ENCODE measurements at regions not wholly inside any gene's neighbourhood (a gene's known extent, or its start where the extent isn't known, plus 50 kb on each side); places are given as distances from the start of the nearest gene placed in this dataset.

DNA sequence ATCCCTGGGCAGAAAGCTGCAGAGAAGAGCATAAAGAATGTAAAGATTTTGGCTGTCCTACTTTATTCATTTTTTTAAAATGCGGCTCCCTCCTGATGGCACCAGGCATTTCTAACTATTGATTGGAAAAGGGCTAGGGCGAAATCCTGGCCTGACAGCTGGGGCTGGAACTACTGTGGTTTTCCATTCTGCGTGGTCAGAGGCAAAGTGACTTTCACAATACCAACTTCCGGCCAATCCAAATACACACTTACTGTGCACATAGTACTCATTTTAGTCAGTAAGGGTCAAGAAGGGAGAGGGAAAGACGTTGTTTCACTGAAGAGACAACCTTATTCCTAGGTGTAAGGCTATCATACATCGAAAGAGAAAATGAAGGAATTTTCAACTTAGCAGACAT, 113.8 kb upstream of the PMFBP1 start:
- Histone ChIP-seq H3K4me3 (replicated peaks in 1 of 4; ENCODE audit: control extremely low read depth in 1 of 4, insufficient read depth in 1 of 4, low read depth in 3 of 4, low read length in 4 of 4) (no peak overlapping the region), H3K36me3 (ENCODE audit: control insufficient read depth, insufficient read depth, low read length) (no peaks in the 10 kb centered on the region), H3K4me2 (ENCODE audit: extremely low read depth, insufficient read depth, low read length) (no peak overlapping the region), H3K27ac (ENCODE audit: insufficient read depth, low read length) (no peak overlapping the region), H3K9me3 (ENCODE audit: control insufficient read depth, insufficient read depth, low read depth, low read length) (no peaks in the 10 kb centered on the region), H3K79me2 (ENCODE audit: control insufficient read depth, insufficient read depth, low read length) (no peaks in the 10 kb centered on the region), H4K20me1 (ENCODE audit: control insufficient read depth, extremely low read depth, insufficient read depth, low read length) (no peaks in the 10 kb centered on the region), H3K4me1 (ENCODE audit: control insufficient read depth, extremely low read depth, insufficient read depth, low read length) (no peaks in the 10 kb centered on the region), H3K27me3 (ENCODE audit: control insufficient read depth, insufficient read depth, low read length) (no peaks in the 10 kb centered on the region), H3K9ac (ENCODE audit: insufficient read depth, low read length) (no peak overlapping the region), H2AFZ (ENCODE audit: low read length) (no peak overlapping the region)
- DNase-seq (ENCODE audit: low read depth in 2 of 2): peak; percentile 20 to 54
- TF ChIP-seq EZH2 (IDR thresholded peaks at IDR 0.05; ENCODE audit: low read length, missing control alignments): no peak
- TF ChIP-seq, protein P1, sequence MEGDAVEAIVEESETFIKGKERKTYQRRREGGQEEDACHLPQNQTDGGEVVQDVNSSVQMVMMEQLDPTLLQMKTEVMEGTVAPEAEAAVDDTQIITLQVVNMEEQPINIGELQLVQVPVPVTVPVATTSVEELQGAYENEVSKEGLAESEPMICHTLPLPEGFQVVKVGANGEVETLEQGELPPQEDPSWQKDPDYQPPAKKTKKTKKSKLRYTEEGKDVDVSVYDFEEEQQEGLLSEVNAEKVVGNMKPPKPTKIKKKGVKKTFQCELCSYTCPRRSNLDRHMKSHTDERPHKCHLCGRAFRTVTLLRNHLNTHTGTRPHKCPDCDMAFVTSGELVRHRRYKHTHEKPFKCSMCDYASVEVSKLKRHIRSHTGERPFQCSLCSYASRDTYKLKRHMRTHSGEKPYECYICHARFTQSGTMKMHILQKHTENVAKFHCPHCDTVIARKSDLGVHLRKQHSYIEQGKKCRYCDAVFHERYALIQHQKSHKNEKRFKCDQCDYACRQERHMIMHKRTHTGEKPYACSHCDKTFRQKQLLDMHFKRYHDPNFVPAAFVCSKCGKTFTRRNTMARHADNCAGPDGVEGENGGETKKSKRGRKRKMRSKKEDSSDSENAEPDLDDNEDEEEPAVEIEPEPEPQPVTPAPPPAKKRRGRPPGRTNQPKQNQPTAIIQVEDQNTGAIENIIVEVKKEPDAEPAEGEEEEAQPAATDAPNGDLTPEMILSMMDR (conservative IDR thresholded peaks at IDR 0.05 in 1 of 2, IDR thresholded peaks at IDR 0.05 in 1 of 2; ENCODE audit: low read depth in 1 of 2, low read length in 2 of 2): no peak

DNA sequence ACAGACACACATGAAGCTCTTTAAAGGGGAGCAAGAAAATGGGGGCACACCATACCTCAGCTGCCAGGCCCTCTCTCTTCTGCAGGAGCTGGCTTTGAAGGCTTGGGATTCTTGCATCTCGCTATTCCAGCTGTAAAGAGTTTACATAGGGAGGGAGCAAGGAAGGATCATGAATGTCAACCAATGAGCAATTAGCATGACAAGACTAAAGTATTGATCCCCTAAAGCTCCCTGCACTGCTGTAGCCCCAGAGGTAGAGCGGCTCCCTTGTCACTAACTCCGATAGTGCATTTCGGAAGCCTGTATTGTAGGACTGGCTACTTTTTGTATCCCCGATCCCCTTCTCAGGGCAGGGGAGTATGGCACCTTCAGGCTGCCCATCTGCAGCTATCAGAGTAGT, 113.4 kb upstream of the PMFBP1 start:
- TF ChIP-seq EZH2 (IDR thresholded peaks at IDR 0.05; ENCODE audit: low read length, missing control alignments): no peak
- TF ChIP-seq, protein P1 (conservative IDR thresholded peaks at IDR 0.05 in 1 of 2, IDR thresholded peaks at IDR 0.05 in 1 of 2; ENCODE audit: low read depth in 1 of 2, low read length in 2 of 2): no peak
- Histone ChIP-seq H3K4me2 (ENCODE audit: extremely low read depth, insufficient read depth, low read length) (no peak overlapping the region), H3K27me3 (ENCODE audit: control insufficient read depth, insufficient read depth, low read length) (no peaks in the 10 kb centered on the region), H3K4me3 (replicated peaks in 1 of 4; ENCODE audit: control extremely low read depth in 1 of 4, insufficient read depth in 1 of 4, low read depth in 3 of 4, low read length in 4 of 4) (no peak overlapping the region), H3K9me3 (ENCODE audit: control insufficient read depth, insufficient read depth, low read depth, low read length) (no peaks in the 10 kb centered on the region), H3K4me1 (ENCODE audit: control insufficient read depth, extremely low read depth, insufficient read depth, low read length) (no peaks in the 10 kb centered on the region), H3K9ac (ENCODE audit: insufficient read depth, low read length) (no peak overlapping the region), H3K36me3 (ENCODE audit: control insufficient read depth, insufficient read depth, low read length) (no peaks in the 10 kb centered on the region), H3K79me2 (ENCODE audit: control insufficient read depth, insufficient read depth, low read length) (no peaks in the 10 kb centered on the region), H3K27ac (ENCODE audit: insufficient read depth, low read length) (no peak overlapping the region), H2AFZ (ENCODE audit: low read length) (no peak overlapping the region), H4K20me1 (ENCODE audit: control insufficient read depth, extremely low read depth, insufficient read depth, low read length) (no peaks in the 10 kb centered on the region)
- DNase-seq (ENCODE audit: low read depth in 2 of 2): no peak

DNA sequence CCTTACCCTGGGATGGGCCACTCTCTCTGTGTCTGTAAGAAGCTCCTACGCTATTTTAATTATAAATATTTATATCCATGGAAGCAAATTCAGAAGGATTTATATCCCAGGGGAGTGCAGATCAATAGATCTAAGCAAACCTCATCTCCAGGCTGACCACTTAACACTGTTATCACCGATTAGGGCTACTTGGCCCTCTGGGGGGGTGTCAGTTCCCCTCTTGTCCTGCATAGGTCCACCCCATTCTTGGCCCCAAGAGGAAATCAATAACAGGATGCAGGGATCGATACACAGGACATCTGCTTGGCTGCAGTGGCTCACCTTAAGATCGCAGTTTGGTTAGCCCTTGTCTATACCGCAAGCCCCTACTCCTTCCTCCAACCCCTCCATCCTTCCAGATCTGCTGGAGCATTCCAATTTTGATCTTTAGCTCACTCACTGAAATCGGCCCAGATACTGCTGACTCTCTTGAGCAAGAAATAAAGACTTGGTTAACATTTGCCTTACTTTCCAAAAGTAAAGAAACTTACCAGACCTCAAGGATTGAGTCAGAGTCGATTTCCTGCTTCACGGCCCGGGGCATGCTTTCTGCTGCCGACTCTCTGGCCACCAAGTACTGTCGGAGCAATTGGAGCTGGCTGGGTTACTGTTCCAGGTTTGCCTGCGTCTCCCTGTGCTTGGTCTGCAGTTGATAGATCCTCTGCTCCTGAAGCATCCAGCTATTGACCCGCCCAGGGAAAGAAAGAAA, 112.3 kb upstream of the PMFBP1 start:
- no peak for DNase-seq (ENCODE audit: low read depth in 2 of 2)
- Histone ChIP-seq H3K4me2 (ENCODE audit: extremely low read depth, insufficient read depth, low read length) (no peak overlapping the region), H3K9me3 (ENCODE audit: control insufficient read depth, insufficient read depth, low read depth, low read length) (no peaks in the 10 kb centered on the region), H3K4me3 (replicated peaks in 1 of 4; ENCODE audit: control extremely low read depth in 1 of 4, insufficient read depth in 1 of 4, low read depth in 3 of 4, low read length in 4 of 4) (no peak overlapping the region), H3K27me3 (ENCODE audit: control insufficient read depth, insufficient read depth, low read length) (no peaks in the 10 kb centered on the region), H2AFZ (ENCODE audit: low read length) (no peak overlapping the region), H3K36me3 (ENCODE audit: control insufficient read depth, insufficient read depth, low read length) (no peaks in the 10 kb centered on the region), H3K79me2 (ENCODE audit: control insufficient read depth, insufficient read depth, low read length) (no peaks in the 10 kb centered on the region), H4K20me1 (ENCODE audit: control insufficient read depth, extremely low read depth, insufficient read depth, low read length) (no peaks in the 10 kb centered on the region), H3K9ac (ENCODE audit: insufficient read depth, low read length) (no peak overlapping the region), H3K4me1 (ENCODE audit: control insufficient read depth, extremely low read depth, insufficient read depth, low read length) (no peaks in the 10 kb centered on the region), H3K27ac (ENCODE audit: insufficient read depth, low read length) (no peak overlapping the region)
- TF ChIP-seq, protein P1 (conservative IDR thresholded peaks at IDR 0.05 in 1 of 2, IDR thresholded peaks at IDR 0.05 in 1 of 2; ENCODE audit: low read depth in 1 of 2, low read length in 2 of 2): no peak
- TF ChIP-seq EZH2 (IDR thresholded peaks at IDR 0.05; ENCODE audit: low read length, missing control alignments): no peak

Measured in fibroblast of lung (primary cell).